ENCODE measurements at regions not wholly inside any gene's neighbourhood (a gene's known extent, or its start where the extent isn't known, plus 50 kb on each side); places are given as distances from the start of the nearest gene placed in this dataset.

DNA sequence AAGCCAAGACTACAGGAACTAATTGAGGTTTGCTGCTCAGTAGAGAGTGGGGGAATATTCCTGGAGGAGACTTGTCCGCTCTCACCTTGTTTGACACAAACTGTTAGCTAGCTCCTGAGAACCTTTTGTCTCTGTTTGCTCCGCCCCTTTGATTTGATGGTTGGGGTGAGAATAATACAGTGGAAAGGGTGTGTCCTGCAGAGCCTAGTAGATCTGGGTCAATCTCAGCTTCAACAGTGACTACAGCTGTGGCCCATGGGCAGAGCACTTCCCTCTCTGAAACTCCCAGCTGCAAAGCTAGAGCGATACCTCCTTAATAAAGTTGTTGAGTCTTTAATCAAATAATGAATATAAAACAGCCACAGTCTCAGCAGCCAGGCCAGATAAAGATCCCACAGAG lies 576.7 kb downstream of the DIAPH3 start:
- Histone ChIP-seq H3K9me3 (ENCODE audit: low read length) (no peaks in the 10 kb centered on the region), H3K27me3 (ENCODE audit: insufficient read depth, low read depth, low read length) (no peaks in the 10 kb centered on the region), H3K27ac (ENCODE audit: low read length) (no peak overlapping the region), H4K20me1 (ENCODE audit: insufficient read depth) (no peaks in the 10 kb centered on the region), H3K4me3 (ENCODE audit: low read length) (no peak overlapping the region), H2AFZ (ENCODE audit: low read depth, low read length) (no peak overlapping the region), H3K9ac (ENCODE audit: low read length) (no peak overlapping the region), H3K36me3 (ENCODE audit: insufficient read depth, low read length) (no peaks in the 10 kb centered on the region), H3F3A (ENCODE audit: insufficient read depth, low read length, poor library complexity, severe bottlenecking) (no peaks in the 10 kb centered on the region), H3K9me2 (ENCODE audit: insufficient read depth, low read length) (no peaks in the 10 kb centered on the region), H3K79me2 (replicated peaks; ENCODE audit: insufficient read depth, low read length) (no peaks in the 10 kb centered on the region), H3K4me2 (ENCODE audit: low read length) (no peak overlapping the region)
- TF ChIP-seq MXI1 (conservative IDR thresholded peaks at IDR 0.05; ENCODE audit: poor library complexity, severe bottlenecking) (no peak), POLR2AphosphoS5 (IDR thresholded peaks at IDR 0.05) (no peak), EZH2 (IDR thresholded peaks at IDR 0.05; ENCODE audit: borderline replicate concordance, insufficient read depth, low read length, poor library complexity, severe bottlenecking) (no peak), EP300 (conservative IDR thresholded peaks at IDR 0.05; ENCODE audit: poor library complexity, severe bottlenecking) (no peak), RAD21 (conservative IDR thresholded peaks at IDR 0.05) (no peak), SMC3 (conservative IDR thresholded peaks at IDR 0.05; ENCODE audit: poor library complexity) (no peak), TAF1 (IDR thresholded peaks at IDR 0.05; ENCODE audit: low read depth) (no peak)
- TF ChIP-seq, protein P1, sequence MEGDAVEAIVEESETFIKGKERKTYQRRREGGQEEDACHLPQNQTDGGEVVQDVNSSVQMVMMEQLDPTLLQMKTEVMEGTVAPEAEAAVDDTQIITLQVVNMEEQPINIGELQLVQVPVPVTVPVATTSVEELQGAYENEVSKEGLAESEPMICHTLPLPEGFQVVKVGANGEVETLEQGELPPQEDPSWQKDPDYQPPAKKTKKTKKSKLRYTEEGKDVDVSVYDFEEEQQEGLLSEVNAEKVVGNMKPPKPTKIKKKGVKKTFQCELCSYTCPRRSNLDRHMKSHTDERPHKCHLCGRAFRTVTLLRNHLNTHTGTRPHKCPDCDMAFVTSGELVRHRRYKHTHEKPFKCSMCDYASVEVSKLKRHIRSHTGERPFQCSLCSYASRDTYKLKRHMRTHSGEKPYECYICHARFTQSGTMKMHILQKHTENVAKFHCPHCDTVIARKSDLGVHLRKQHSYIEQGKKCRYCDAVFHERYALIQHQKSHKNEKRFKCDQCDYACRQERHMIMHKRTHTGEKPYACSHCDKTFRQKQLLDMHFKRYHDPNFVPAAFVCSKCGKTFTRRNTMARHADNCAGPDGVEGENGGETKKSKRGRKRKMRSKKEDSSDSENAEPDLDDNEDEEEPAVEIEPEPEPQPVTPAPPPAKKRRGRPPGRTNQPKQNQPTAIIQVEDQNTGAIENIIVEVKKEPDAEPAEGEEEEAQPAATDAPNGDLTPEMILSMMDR (IDR thresholded peaks at IDR 0.05; ENCODE audit: poor library complexity, severe bottlenecking) = no peak
- TF ChIP-seq, protein P2, sequence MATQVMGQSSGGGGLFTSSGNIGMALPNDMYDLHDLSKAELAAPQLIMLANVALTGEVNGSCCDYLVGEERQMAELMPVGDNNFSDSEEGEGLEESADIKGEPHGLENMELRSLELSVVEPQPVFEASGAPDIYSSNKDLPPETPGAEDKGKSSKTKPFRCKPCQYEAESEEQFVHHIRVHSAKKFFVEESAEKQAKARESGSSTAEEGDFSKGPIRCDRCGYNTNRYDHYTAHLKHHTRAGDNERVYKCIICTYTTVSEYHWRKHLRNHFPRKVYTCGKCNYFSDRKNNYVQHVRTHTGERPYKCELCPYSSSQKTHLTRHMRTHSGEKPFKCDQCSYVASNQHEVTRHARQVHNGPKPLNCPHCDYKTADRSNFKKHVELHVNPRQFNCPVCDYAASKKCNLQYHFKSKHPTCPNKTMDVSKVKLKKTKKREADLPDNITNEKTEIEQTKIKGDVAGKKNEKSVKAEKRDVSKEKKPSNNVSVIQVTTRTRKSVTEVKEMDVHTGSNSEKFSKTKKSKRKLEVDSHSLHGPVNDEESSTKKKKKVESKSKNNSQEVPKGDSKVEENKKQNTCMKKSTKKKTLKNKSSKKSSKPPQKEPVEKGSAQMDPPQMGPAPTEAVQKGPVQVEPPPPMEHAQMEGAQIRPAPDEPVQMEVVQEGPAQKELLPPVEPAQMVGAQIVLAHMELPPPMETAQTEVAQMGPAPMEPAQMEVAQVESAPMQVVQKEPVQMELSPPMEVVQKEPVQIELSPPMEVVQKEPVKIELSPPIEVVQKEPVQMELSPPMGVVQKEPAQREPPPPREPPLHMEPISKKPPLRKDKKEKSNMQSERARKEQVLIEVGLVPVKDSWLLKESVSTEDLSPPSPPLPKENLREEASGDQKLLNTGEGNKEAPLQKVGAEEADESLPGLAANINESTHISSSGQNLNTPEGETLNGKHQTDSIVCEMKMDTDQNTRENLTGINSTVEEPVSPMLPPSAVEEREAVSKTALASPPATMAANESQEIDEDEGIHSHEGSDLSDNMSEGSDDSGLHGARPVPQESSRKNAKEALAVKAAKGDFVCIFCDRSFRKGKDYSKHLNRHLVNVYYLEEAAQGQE (IDR thresholded peaks at IDR 0.05; ENCODE audit: borderline replicate concordance) = no peak

DNA sequence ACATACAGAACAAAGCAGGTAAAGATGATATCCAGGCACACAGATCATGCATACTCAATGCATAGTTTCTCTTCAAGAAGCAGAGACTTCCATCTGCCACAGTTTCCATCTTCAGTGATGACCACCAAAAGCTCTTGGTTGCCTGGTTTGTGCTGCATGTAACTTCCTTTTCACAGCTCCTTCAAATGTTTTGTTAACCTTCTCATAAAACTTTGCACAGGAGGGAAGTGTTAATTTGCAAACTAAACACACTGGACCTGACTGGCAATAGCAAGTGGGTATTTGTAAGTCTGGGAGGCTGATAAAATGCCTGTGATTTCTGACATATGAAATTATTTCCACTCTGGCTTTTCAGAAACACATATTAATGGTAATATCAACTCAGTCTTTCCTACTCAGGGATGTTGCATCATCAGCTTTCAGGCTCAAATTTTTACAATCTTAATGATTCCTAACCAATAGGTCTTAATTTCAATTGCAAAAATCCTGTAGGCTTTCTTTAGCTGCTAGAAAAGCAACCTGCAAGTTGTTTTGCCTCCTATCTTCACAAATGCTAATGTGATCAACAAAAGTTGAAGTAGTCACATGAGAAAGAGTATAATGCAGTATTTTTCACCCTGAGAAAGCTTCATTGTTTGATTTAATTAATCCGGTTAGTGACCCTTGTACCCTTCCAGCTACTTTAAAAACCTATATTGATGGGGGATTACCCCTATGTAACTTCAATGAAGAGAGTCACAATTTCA lies 575.6 kb downstream of the DIAPH3 start:
- no peaks in the 10 kb centered on the region for H4K20me1 ChIP-seq (ENCODE audit: insufficient read depth)
- H3K9ac ChIP-seq (ENCODE audit: low read length) = no peak overlapping the region
- no peaks in the 10 kb centered on the region for H3K9me3 ChIP-seq (ENCODE audit: low read length)
- no peak overlapping the region for H2AFZ ChIP-seq (ENCODE audit: low read depth, low read length)
- TF ChIP-seq SMC3 (conservative IDR thresholded peaks at IDR 0.05; ENCODE audit: poor library complexity) (no peak), EP300 (conservative IDR thresholded peaks at IDR 0.05; ENCODE audit: poor library complexity, severe bottlenecking) (no peak), EZH2 (IDR thresholded peaks at IDR 0.05; ENCODE audit: borderline replicate concordance, insufficient read depth, low read length, poor library complexity, severe bottlenecking) (no peak), MXI1 (conservative IDR thresholded peaks at IDR 0.05; ENCODE audit: poor library complexity, severe bottlenecking) (no peak), POLR2AphosphoS5 (IDR thresholded peaks at IDR 0.05) (no peak), RAD21 (conservative IDR thresholded peaks at IDR 0.05) (no peak), TAF1 (IDR thresholded peaks at IDR 0.05; ENCODE audit: low read depth) (no peak)
- TF ChIP-seq, protein P2 (IDR thresholded peaks at IDR 0.05; ENCODE audit: borderline replicate concordance) = no peak
- TF ChIP-seq, protein P1 (IDR thresholded peaks at IDR 0.05; ENCODE audit: poor library complexity, severe bottlenecking) = no peak
- no peaks in the 10 kb centered on the region for H3F3A ChIP-seq (ENCODE audit: insufficient read depth, low read length, poor library complexity, severe bottlenecking)
- no peak overlapping the region for H3K4me3 ChIP-seq (ENCODE audit: low read length)
- no peaks in the 10 kb centered on the region for H3K36me3 ChIP-seq (ENCODE audit: insufficient read depth, low read length)
- H3K79me2 ChIP-seq (replicated peaks; ENCODE audit: insufficient read depth, low read length) = no peaks in the 10 kb centered on the region
- no peaks in the 10 kb centered on the region for H3K27me3 ChIP-seq (ENCODE audit: insufficient read depth, low read depth, low read length)
- H3K4me2 ChIP-seq (ENCODE audit: low read length) = no peak overlapping the region
- H3K27ac ChIP-seq (ENCODE audit: low read length) = no peak overlapping the region
- no peaks in the 10 kb centered on the region for H3K9me2 ChIP-seq (ENCODE audit: insufficient read depth, low read length)
